KOPT-K1 (cell line): ENCODE measurements at regions not wholly inside any gene's neighbourhood (a gene's known extent, or its start where the extent isn't known, plus 50 kb on each side); places are given as distances from the start of the nearest gene placed in this dataset.

ENCODE experiments used
- H3K27ac ChIP-seq: fragments of 200-600 bp; sonication (generic); 2 replicates; pipeline ENCODE4 v1.5.1; 2016; ENCODE audit warnings: antibody characterized with exemption, mild to moderate bottlenecking, low read depth, low read length; ENCODE audit not compliant: poor library complexity, severe bottlenecking
- H3K36me3 ChIP-seq: fragments of 200-600 bp; sonication (generic); 2 replicates; pipeline ENCODE4 v1.5.1; 2017; ENCODE audit warnings: antibody characterized with exemption, mild to moderate bottlenecking, low read length, moderate library complexity; ENCODE audit not compliant: insufficient read depth
- H3K9me3 ChIP-seq: fragments of 200-600 bp; sonication (generic); 2 replicates; pipeline ENCODE4 v1.5.1; 2017; ENCODE audit warnings: antibody characterized with exemption, low read length, mild to moderate bottlenecking; ENCODE audit not compliant: insufficient read depth, poor library complexity, severe bottlenecking

GRCh38 chr1:218779341-218780100 lies 394.2 kb upstream of the LYPLAL1 start:
- Histone ChIP-seq H3K36me3 (no peaks in the 10 kb centered on the region), H3K9me3 (no peaks in the 10 kb centered on the region), H3K27ac (no peak overlapping the region)

DNA sequence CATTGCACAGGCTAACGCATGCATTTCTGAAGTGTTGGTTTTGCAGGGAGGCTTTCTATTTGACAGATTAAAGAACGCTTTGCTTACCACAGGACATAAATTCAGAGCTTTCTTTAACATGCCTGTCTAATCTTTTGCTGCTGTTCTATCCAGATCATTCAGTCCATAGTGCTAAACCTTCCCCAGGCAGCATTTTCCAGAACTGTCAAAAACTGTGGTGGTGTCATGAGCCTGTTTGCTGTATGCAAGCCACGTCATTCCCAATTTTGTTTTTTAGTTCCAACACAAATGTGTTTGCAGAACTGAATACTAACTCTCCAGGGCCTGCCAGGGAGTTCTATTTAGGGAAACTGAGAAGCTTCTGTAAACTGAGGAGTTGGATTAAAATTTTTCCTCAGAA lies 390.5 kb upstream of the LYPLAL1 start:
- Histone ChIP-seq H3K9me3 (no peaks in the 10 kb centered on the region), H3K36me3 (no peaks in the 10 kb centered on the region), H3K27ac (no peak overlapping the region)

- Histone ChIP-seq H3K9me3 (no peaks in the 10 kb centered on the region), H3K36me3 (no peaks in the 10 kb centered on the region), H3K27ac (no peak overlapping the region)
Measured at GRCh38 chr1:218783916-218784315, 389.8 kb upstream of the LYPLAL1 start.

- Histone ChIP-seq H3K36me3 (no peaks in the 10 kb centered on the region), H3K27ac (no peak overlapping the region), H3K9me3 (no peaks in the 10 kb centered on the region)
Measured at GRCh38 chr1:218785928-218786327, 387.8 kb upstream of the LYPLAL1 start.

DNA sequence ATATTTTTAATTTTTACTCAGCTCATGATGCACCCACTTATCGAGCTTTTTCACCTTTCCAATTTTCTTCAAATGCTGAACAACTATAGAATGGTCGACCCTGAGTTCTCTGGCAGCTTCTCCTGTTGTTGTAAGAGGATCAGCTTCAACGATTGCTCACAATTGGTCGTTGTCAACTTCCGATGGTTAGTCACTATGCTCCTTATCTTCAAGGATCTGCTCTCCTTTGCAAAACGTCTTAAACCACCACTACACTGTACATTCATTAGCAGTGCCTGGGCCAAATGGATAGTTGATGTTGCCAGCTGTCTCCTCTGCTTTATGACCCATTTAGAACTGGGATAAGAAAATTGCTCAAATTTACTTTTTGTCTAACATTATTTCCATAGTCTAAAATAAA lies 385.9 kb upstream of the LYPLAL1 start:
- Histone ChIP-seq H3K27ac (no peak overlapping the region), H3K36me3 (no peaks in the 10 kb centered on the region), H3K9me3 (no peaks in the 10 kb centered on the region)

- Histone ChIP-seq H3K36me3 (no peaks in the 10 kb centered on the region), H3K27ac (no peak overlapping the region), H3K9me3 (no peaks in the 10 kb centered on the region)
Measured at GRCh38 chr1:218796773-218797172, 376.9 kb upstream of the LYPLAL1 start.

DNA sequence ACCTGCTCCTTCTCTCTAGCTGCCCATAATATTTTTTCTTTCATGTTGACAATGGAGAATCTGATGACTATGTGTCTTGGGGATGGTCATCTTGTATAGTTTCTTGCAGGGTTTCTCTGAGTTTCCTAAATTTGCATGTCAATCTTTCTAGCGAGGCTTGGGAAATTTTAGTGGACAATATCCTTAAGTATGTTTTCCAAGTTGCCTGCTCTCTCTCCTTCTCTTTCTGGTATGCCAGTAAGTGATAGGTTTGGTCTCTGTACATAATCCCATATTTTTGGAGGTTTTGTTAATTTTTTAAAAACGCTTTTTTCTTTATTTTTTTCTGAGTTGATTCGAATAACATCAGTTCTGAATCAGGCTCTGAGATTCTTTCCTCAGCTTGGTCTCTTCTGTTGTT lies 370.9 kb upstream of the LYPLAL1 start:
- H3K27ac ChIP-seq: no peak overlapping the region
- no peaks in the 10 kb centered on the region for H3K9me3 ChIP-seq
- H3K36me3 ChIP-seq: no peaks in the 10 kb centered on the region

DNA sequence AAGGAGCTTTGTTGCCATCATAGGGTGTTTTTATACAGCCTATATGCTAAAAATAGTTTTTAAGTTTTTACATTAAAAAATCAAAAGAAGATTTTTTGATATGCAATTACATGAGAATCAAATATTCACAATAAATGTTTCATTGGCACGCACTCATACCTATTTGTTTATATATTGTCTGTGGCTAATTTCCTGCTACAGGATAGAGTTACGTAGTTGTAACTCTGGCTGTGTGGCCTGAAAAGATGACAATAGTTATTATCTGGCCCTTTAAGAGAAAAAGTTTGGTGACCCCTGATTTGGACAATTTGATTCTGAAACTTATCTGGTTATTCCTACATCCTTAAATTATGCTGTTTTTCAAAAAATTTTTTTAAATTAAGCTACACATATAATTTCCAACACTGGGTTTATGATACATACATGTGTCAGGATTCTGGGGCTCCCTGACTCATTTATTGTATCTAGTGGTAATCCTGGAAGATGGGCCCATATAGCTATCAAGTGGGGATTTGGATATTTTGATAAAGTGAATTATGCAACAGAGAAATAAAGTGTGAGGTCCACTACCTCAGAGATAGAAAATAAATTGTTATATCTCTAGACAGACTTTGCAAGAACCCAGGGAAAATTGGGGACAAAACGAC lies 370.2 kb upstream of the LYPLAL1 start:
- Histone ChIP-seq H3K27ac (no peak overlapping the region), H3K9me3 (no peaks in the 10 kb centered on the region)

GRCh38 chr1:218804014-218804785 lies 369.5 kb upstream of the LYPLAL1 start:
- Histone ChIP-seq H3K36me3 (no peaks in the 10 kb centered on the region), H3K9me3 (no peaks in the 10 kb centered on the region), H3K27ac (no peak overlapping the region)

More for the DNA sequence above, 370.2 kb upstream of the LYPLAL1 start:
- H3K36me3 ChIP-seq: no peaks in the 10 kb centered on the region

GRCh38 chr1:218809061-218809460 lies 364.6 kb upstream of the LYPLAL1 start:
- Histone ChIP-seq H3K9me3 (no peaks in the 10 kb centered on the region), H3K36me3 (no peaks in the 10 kb centered on the region), H3K27ac (no peak overlapping the region)

DNA sequence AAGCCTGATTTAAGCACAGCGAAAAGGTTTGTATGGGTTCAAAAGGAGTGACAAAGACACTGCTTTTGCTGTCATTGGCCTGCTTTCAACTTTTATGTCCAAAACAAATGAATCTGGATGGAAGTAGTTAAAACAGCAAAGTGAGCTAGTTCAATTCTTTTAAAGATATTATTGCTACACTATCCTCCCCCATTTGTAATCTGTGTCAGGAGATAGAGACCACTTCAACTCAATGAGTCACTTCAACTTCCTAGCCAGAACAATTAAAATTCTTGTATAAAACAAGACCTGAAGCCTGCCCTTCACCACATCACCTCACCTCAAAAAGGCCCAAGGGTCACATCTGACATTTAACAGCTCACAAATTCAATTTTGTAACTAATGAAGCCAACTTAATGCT lies 364.1 kb upstream of the LYPLAL1 start:
- H3K9me3 ChIP-seq: no peaks in the 10 kb centered on the region

GRCh38 chr1:218810306-218810705 lies 363.4 kb upstream of the LYPLAL1 start:
- Histone ChIP-seq H3K36me3 (no peaks in the 10 kb centered on the region), H3K9me3 (no peaks in the 10 kb centered on the region), H3K27ac (no peak overlapping the region)

More for the DNA sequence above, 364.1 kb upstream of the LYPLAL1 start:
- Histone ChIP-seq H3K27ac (no peak overlapping the region), H3K36me3 (no peaks in the 10 kb centered on the region)

GRCh38 chr1:218811497-218811896 lies 362.2 kb upstream of the LYPLAL1 start:
- no peaks in the 10 kb centered on the region for H3K36me3 ChIP-seq
- no peak overlapping the region for H3K27ac ChIP-seq
- H3K9me3 ChIP-seq: no peaks in the 10 kb centered on the region

DNA sequence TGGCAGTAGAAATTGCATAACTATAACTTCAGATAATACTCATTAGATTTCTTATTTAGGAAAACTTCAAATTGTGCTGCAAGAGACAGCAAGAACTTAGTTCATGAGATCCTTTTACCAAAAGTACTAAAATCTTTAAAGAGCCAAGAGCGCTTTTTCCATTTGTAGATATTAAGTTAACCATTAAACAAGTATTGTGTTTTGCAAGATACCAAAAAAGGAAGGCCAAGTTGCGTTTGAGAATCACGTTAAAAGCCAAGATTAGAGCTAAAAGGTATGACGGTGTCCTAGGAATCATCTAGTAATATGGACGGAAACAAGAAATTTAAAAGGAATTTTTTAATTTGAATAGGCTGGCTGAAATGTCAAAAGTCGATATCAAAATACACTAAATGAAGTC lies 361.3 kb upstream of the LYPLAL1 start:
- H3K36me3 ChIP-seq: no peaks in the 10 kb centered on the region
- H3K27ac ChIP-seq: no peak overlapping the region
- no peaks in the 10 kb centered on the region for H3K9me3 ChIP-seq

GRCh38 chr1:218813237-218813636 lies 360.4 kb upstream of the LYPLAL1 start:
- Histone ChIP-seq H3K27ac (no peak overlapping the region), H3K9me3 (no peaks in the 10 kb centered on the region), H3K36me3 (no peaks in the 10 kb centered on the region)
